Activated naive CD8-positive, alpha-beta T cell treated with anti-CD3 and anti-CD28 coated beads for 36 hours (primary cell): ENCODE measurements at regions not wholly inside any gene's neighbourhood (a gene's known extent, or its start where the extent isn't known, plus 50 kb on each side); places are given as distances from the start of the nearest gene placed in this dataset.
"Not testable (repeated sequence)": the region's sequence is repeated elsewhere in the genome, so short reads cannot be mapped to it uniquely, and the experiment has no call there.

Experiments
- DNase-seq: peaks from one replicate; pipeline ENCODE4 v3.0.0; 2021
- H3K27ac Mint-ChIP-seq: one replicate; pipeline ENCODE4 v1.8.0; 2022; ENCODE audit warnings: mild to moderate bottlenecking, moderate library complexity, mixed read lengths
- H3K27me3 Mint-ChIP-seq: one replicate; pipeline ENCODE4 v1.8.0; 2022; ENCODE audit warnings: mild to moderate bottlenecking, mixed read lengths
- H3K36me3 Mint-ChIP-seq: one replicate; pipeline ENCODE4 v1.8.0; 2021; ENCODE audit warnings: mild to moderate bottlenecking, mixed read lengths
- H3K4me1 Mint-ChIP-seq: one replicate; pipeline ENCODE4 v1.8.0; 2021; ENCODE audit warnings: mixed read lengths
- H3K4me3 Mint-ChIP-seq: one replicate; pipeline ENCODE4 v1.8.0; 2022; ENCODE audit warnings: mild to moderate bottlenecking, moderate library complexity, mixed read lengths
- H3K9me3 Mint-ChIP-seq: one replicate; pipeline ENCODE4 v1.8.0; 2022; ENCODE audit warnings: mixed read lengths

DNA sequence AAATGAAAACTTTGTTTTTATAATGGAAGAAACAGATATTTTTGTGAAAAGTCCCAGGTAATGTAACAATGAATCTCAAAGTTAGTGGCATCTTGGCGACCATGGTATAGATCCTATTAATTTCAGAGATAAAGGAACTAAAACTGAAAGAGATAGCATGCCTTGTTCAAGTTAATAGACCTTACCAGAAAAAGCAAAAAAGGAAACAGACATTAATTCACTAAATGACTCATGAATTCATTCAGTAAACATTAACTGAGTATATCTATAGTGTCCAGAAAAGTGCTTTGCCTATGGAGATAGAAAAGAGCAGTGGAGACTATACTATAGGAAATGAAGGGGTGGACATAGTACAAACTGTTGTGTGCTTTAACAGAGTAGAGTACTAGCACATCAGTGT lies 763.3 kb downstream of the TRIB2 start:
- no peaks in the 10 kb centered on the region for H3K9me3 Mint-ChIP-seq
- no peak overlapping the region for H3K4me3 Mint-ChIP-seq
- H3K36me3 Mint-ChIP-seq = no peaks in the 10 kb centered on the region
- no peaks in the 10 kb centered on the region for H3K27me3 Mint-ChIP-seq
- DNase-seq = no peak
- no peaks in the 10 kb centered on the region for H3K4me1 Mint-ChIP-seq
- no peak overlapping the region for H3K27ac Mint-ChIP-seq

DNA sequence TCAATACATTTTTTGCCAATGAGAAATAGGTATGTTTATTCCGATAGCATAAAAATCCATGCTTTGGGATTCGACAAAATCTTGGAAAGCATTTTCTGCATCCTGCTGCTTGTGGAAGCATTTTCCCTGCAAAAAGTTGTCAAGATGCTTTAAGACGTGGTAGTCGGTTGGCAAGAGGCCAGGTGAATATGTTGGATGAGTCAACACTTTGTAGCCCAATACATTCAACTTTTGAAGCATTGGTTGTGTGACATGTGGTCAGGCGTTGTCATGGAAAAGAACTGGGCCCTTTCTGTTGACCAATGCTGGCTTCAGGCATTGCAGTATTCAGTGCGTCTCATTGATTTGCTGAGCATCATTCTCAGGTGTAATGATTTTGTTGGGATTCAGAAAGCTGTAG lies 764.5 kb downstream of the TRIB2 start:
- H3K4me3 Mint-ChIP-seq = no peak overlapping the region
- H3K4me1 Mint-ChIP-seq = no peaks in the 10 kb centered on the region
- no peak for DNase-seq
- H3K27ac Mint-ChIP-seq = no peak overlapping the region
- H3K9me3 Mint-ChIP-seq = no peaks in the 10 kb centered on the region
- H3K27me3 Mint-ChIP-seq = no peaks in the 10 kb centered on the region
- H3K36me3 Mint-ChIP-seq = no peaks in the 10 kb centered on the region

DNA sequence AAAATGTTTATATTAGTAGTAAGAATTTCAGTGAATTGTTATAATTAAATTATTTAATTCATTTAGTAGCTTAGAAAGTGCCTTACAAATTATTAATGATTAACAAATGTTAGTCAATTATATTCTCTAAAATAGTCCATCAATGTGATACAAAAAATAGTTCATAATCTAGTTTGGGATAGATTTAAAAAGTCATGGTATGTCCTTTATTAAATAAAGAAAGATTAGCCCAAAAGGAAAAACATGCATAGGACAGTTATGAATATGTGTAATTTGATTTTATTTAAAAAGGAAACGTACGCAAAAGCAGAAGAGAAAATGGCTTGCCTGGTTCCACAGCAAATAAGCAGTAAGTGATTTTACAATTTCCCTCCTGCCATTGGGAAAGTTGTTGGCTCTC lies 768.5 kb downstream of the TRIB2 start:
- no peaks in the 10 kb centered on the region for H3K4me1 Mint-ChIP-seq
- DNase-seq = no peak
- H3K4me3 Mint-ChIP-seq = no peak overlapping the region
- H3K36me3 Mint-ChIP-seq = no peaks in the 10 kb centered on the region
- no peak overlapping the region for H3K27ac Mint-ChIP-seq
- H3K27me3 Mint-ChIP-seq = no peaks in the 10 kb centered on the region
- no peaks in the 10 kb centered on the region for H3K9me3 Mint-ChIP-seq

DNA sequence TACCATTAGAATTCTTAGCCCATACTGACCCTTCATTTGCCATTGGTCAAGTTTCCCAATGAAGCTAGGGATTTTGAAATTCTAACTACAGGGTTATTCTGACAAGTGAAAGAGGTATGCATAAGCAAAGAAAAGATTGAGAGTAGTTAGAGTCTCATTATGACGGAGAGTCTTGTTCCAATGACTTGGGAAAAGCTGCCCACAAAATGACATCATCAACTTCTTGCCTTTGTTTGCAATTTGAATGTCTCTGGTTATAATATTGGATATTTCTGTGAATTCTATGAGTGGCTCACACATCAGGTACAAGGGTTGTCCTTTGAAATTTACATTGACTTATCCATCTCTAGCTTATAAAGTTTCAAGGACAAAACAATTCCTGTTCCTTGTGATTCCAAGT lies 772.2 kb downstream of the TRIB2 start:
- H3K9me3 Mint-ChIP-seq = peaks cover 1% of the 10 kb centered on the region

DNA sequence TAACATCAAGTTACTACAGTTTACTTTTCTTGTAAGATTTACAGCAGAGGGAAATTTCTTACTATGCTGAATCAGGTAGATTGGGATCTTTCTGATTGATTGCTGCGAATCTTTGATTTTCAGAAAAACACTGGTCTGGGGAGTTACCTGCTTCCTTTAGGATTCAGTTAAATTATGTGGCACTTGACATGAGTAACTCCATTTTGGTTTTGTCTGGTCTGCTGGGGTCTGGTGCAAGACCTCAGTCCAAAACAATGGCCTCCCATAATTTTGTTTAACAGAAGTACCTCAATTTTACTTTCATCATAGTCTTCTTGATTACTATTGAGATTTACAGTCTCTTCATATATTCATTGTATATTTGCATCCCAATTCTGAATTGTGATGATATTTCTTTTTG lies 775.5 kb downstream of the TRIB2 start:
- no peak for DNase-seq
- Mint-ChIP-seq H3K36me3 (no peaks in the 10 kb centered on the region), H3K27me3 (no peaks in the 10 kb centered on the region), H3K27ac (no peak overlapping the region), H3K9me3 (peaks cover 1% of the 10 kb centered on the region), H3K4me1 (no peaks in the 10 kb centered on the region), H3K4me3 (no peak overlapping the region)

More for the DNA sequence above, 772.2 kb downstream of the TRIB2 start:
- H3K27me3 Mint-ChIP-seq = no peaks in the 10 kb centered on the region
- no peak for DNase-seq
- no peaks in the 10 kb centered on the region for H3K36me3 Mint-ChIP-seq
- no peaks in the 10 kb centered on the region for H3K4me1 Mint-ChIP-seq
- H3K27ac Mint-ChIP-seq = no peak overlapping the region
- H3K4me3 Mint-ChIP-seq = no peak overlapping the region

DNA sequence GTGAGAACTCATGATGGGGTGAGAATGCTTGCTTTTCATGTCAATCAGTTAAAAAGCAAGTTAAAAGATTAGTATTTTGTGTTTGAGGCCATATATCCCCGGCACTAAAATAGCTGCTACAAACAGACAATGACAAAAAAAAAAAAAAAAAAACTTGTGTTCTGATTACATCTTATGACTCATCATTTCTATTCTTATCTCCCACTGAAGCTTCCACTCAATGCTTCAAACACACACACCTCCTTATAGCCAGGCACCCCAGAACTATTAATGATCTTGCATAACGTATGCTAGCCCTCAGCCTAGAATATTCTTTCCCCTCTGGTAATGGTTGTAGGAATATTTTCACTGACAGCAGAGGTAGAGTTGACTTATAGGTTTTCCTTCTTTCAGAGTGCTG lies 778.3 kb downstream of the TRIB2 start:
- no peak overlapping the region for H3K27ac Mint-ChIP-seq
- H3K27me3 Mint-ChIP-seq = no peaks in the 10 kb centered on the region
- peaks cover 1% of the 10 kb centered on the region for H3K9me3 Mint-ChIP-seq
- H3K4me3 Mint-ChIP-seq = no peak overlapping the region
- no peaks in the 10 kb centered on the region for H3K4me1 Mint-ChIP-seq
- DNase-seq = no peak
- H3K36me3 Mint-ChIP-seq = no peaks in the 10 kb centered on the region

DNA sequence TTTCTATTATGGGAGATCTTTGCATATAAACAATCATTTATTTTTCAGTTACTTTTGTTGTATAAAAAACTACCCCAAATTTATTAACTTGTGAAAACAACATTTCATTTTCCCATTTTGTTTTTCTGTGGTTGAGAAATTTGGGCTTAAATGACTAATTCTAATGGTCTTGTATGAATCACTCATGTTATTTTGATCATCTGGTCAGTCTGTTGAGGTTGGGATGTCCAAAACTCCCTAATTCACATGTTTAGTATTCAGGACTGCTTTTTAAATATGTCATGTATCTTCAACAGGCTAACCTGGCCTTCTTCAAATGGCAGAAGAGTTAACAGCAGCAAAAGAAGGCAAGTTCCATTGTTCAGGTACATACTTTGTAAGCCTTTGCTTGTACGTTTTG lies 788.1 kb downstream of the TRIB2 start:
- H3K9me3 Mint-ChIP-seq = no peaks in the 10 kb centered on the region
- no peaks in the 10 kb centered on the region for H3K4me1 Mint-ChIP-seq
- H3K4me3 Mint-ChIP-seq = no peak overlapping the region
- no peaks in the 10 kb centered on the region for H3K27me3 Mint-ChIP-seq
- H3K36me3 Mint-ChIP-seq = no peaks in the 10 kb centered on the region
- H3K27ac Mint-ChIP-seq = no peak overlapping the region
- no peak for DNase-seq

DNA sequence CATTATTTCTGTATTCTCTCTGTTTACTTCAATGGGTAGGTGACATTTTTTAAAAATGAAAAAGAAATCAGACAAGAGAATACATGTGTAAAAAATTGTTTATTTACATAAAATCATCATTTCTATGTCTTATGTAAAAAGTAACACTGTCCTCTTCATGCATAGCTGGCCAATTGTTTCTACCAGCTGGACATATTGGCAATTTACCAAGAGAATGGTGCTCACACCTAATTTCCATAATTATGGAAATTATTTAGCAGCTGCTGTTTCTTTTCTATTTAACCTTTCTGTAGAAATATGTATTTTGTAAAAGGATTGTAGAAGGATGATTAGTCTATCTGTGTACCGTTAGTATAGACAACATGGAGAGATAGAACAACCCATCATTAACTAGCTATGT lies 791.9 kb downstream of the TRIB2 start:
- no peak for DNase-seq
- H3K27me3 Mint-ChIP-seq = no peaks in the 10 kb centered on the region
- H3K4me3 Mint-ChIP-seq = no peak overlapping the region
- no peaks in the 10 kb centered on the region for H3K4me1 Mint-ChIP-seq
- H3K27ac Mint-ChIP-seq = no peak overlapping the region
- no peaks in the 10 kb centered on the region for H3K9me3 Mint-ChIP-seq
- no peaks in the 10 kb centered on the region for H3K36me3 Mint-ChIP-seq

DNA sequence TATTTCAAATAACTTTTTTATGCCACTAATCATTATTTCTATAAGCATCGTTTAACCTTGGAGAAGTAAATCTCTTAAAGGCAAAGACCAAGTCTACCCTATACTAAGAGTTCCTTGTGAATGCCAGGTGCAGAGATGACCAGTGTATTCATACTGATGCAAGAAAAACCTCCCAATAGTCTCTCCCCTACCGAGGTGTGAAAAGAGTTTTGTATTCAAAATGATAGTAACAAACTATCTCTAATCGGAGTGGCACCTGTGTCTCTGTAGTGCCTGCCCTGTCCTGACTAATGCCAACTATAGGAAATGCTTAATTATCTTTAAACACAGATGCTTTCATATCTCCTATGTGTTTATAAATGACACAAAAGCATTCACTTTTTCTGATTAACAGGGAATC lies 798.5 kb downstream of the TRIB2 start:
- Mint-ChIP-seq H3K9me3 (no peaks in the 10 kb centered on the region), H3K4me3 (no peak overlapping the region), H3K4me1 (no peaks in the 10 kb centered on the region), H3K27me3 (no peaks in the 10 kb centered on the region), H3K27ac (no peak overlapping the region), H3K36me3 (no peaks in the 10 kb centered on the region)
- no peak for DNase-seq

DNA sequence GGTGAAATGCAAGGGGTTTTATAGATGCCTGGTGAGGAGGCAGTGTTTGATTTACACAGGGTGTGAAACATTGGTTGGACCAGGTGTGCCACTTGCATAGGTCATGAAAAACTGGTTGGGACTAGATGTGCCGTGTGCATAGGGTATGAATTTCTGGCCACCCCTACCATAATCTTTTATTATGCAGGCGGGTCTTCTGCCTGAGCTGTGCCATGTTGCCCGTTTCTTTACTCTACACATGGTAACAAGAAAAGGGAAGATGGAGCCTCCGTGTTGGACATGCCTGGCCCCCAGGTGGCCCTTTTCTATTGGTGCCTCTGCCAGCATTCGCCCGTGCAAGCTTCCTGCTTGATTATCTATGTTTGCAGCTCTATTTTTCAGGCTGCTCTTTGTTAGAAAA lies 805.4 kb downstream of the TRIB2 start:
- no peak overlapping the region for H3K4me3 Mint-ChIP-seq

DNA sequence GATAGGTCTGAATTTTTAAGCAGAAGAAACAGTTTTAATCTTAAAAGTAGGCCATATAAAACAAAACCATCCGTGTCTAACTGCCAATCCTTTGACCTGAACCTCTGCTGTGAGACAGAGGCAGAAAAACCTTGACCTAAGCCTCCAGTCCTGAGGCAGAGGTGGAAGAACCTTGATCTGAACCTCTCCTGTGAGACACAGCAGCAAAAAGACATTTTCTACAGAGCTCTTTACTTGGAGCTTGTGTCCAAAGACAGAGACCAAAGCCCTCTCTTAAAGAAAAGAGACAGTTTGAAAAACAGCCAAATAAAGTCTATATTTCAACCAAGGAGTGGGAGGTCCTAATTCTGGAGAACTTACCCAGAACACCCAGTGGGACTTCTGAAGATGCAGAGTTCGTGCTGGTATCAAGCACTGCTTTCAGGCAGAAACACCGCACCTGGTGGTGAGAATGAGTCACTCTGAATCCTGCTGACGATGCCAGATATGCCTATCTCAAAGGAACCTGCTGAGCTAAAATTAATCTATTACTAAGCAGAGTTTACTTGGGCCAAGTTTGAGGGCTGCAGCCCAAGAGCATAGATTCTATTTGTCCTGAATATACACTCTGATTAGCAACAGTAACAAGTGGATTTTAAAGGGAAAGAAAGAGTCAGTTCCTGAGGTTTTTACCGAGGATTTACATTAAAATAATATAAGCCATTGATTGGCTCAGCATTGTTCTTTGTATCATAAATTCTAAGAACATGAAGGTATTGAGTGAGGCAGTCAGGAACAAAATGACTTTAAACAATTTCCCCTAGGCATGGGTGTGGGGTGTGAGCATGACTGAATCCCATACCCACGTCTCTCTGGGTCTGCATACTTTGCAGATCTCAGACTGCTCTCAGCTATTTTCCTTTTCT lies 806.4 kb downstream of the TRIB2 start:
- Mint-ChIP-seq H3K9me3 (no peaks in the 10 kb centered on the region), H3K4me3 (no peak overlapping the region), H3K36me3 (no peaks in the 10 kb centered on the region), H3K27ac (no peak overlapping the region), H3K27me3 (no peaks in the 10 kb centered on the region), H3K4me1 (no peaks in the 10 kb centered on the region)
- no peak for DNase-seq

More for the DNA sequence above, 805.4 kb downstream of the TRIB2 start:
- no peaks in the 10 kb centered on the region for H3K36me3 Mint-ChIP-seq
- no peak for DNase-seq
- no peaks in the 10 kb centered on the region for H3K27me3 Mint-ChIP-seq
- H3K27ac Mint-ChIP-seq = no peak overlapping the region
- H3K4me1 Mint-ChIP-seq = no peaks in the 10 kb centered on the region
- no peaks in the 10 kb centered on the region for H3K9me3 Mint-ChIP-seq

DNA sequence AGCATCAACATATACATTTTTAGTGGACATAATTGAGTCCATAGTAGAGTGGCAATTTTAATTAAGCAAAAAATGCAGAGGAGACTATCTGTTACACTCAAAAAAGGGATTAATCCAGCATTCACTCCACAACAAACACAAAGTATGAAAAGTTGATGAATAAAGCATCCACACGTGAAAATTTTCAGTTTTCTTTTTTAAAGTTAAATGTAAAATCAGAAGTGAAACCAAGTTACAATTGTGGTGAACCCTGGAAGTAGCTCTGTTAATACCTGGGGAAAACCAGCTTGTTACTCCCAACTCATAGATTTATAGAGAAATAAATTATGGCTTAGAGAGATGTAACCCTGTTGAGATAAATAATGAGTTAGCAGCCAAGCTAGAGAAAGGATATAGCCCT lies 807.8 kb downstream of the TRIB2 start:
- H3K9me3 Mint-ChIP-seq = no peaks in the 10 kb centered on the region
- no peak overlapping the region for H3K4me3 Mint-ChIP-seq
- no peak for DNase-seq
- H3K36me3 Mint-ChIP-seq = no peaks in the 10 kb centered on the region
- no peak overlapping the region for H3K27ac Mint-ChIP-seq
- no peaks in the 10 kb centered on the region for H3K4me1 Mint-ChIP-seq
- H3K27me3 Mint-ChIP-seq = no peaks in the 10 kb centered on the region

DNA sequence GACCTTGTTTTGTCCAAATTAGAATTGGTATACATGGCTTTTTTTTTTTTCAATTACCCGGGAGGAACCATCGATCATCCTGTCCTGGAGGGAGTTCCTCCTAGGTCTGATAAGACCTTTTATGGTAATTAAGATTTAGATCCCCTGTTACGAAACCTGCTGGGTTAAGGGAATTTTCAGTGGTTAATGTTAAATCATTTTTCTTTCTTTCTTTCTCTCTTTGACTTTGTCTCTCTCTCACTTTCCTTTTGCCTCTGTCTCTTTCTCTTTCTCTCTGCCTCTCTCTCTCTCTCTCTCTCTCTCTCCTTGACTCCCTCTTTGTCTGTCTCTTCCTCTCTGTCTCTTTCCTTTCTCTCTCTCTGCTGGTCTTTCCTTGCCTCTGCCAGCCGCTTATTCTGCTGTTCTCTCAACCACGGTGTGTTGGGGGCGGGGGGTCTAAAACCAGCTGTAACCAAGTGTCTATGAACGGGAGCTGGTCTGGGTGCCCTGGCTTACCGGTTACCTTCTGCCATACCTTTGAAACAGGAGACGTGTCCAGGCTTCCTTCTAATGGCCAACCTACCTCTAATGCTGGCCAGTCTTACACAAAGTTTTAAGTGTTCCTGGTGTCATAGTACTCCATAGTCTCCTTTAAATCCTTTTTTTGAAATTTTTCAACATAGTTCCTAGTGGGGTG lies 815.1 kb downstream of the TRIB2 start:
- not testable (repeated sequence) for H3K9me3 Mint-ChIP-seq, H3K4me1 Mint-ChIP-seq, H3K27ac Mint-ChIP-seq, H3K4me3 Mint-ChIP-seq, H3K27me3 Mint-ChIP-seq, H3K36me3 Mint-ChIP-seq, DNase-seq

DNA sequence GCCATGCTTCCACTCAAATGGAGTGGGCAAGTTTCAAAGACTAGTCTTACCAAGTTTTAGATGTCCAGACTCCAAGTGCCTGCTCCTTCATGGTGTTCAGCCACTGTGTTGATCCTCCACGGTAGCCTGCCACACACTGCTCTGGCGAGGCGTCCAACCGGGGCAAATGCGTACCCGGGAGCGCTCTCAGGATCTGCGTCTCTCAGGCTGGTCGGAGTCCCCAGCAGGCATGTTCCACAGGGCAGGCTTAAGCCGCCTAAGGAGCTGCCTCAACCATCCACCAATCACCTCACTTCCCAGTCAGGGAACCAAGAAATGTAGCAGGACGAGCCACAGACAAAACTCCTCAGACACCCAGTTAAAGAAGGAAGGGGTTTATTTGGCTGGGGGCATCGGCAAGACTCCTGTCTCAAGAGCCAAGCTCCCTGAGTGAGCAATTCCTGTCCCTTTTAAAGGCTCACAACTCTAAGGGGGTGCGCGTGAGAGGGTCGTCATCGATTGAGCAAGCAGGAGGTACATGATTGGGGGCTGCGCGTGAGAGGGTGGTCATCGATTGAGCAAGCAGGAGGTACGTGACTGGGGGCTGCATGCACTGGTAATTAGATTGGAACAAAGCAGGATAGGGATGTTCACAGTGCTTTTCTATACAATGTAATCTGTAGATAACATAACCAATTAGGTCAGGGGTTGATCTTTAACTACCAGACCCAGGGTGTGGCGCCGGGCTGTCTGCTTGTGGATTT lies 816.2 kb downstream of the TRIB2 start:
- not testable (repeated sequence) for H3K4me3 Mint-ChIP-seq, H3K27ac Mint-ChIP-seq, H3K4me1 Mint-ChIP-seq, H3K27me3 Mint-ChIP-seq, DNase-seq, H3K9me3 Mint-ChIP-seq, H3K36me3 Mint-ChIP-seq

DNA sequence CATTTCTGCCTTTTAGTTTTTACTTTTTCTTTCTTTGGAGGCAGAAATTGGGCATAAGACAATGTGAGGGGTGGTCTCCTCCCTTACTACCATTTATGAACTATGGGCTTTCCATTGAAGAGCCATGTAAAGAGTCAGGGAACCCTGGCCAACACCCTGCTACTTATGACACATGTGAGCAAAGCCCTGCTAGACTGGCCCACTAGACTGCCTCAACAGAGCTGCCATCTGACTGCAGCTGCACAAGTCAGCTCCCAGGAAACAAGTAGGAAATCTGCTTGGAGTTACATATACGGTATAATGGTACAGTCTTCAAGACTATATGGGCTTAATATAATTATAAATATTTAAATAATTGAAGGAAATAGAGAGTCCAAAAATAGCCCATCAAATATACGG lies 816.8 kb downstream of the TRIB2 start:
- Mint-ChIP-seq H3K27me3 (no peaks in the 10 kb centered on the region), H3K9me3 (peaks cover 3% of the 10 kb centered on the region), H3K36me3 (no peaks in the 10 kb centered on the region), H3K27ac (no peak overlapping the region), H3K4me3 (no peak overlapping the region), H3K4me1 (no peaks in the 10 kb centered on the region)
- no peak for DNase-seq
